Prostate gland (tissue), 2 donors: ENCODE measurements at regions not wholly inside any gene's neighbourhood (a gene's known extent, or its start where the extent isn't known, plus 50 kb on each side); places are given as distances from the start of the nearest gene placed in this dataset.

Experiments used
- DNase-seq: peaks from one replicate; pipeline ENCODE4 v3.0.0-alpha.2; 2019; ENCODE audit warnings: low spot score
- H3K27ac ChIP-seq, 2 donors: fragments of 200-600 bp; sonication (generic); 2 replicates each; pipeline ENCODE4 v1.5.1; 2017 to 2019
- H3K27me3 ChIP-seq: fragments of 200-600 bp; sonication (generic); replicated peaks from 2 replicates; pipeline ENCODE4 v1.5.1; 2019; ENCODE audit not compliant: insufficient read depth
- H3K36me3 ChIP-seq, 2 donors: fragments of 200-600 bp; sonication (generic); 1 replicate in 1 of 2; 2 replicates in 1 of 2; pipeline versions ENCODE4 v1.5.1 to v1.8.1; 2017 to 2019
- H3K4me1 ChIP-seq: fragments of 200-600 bp; sonication (generic); replicated peaks from 2 replicates; pipeline ENCODE4 v1.5.1; 2019
- H3K4me3 ChIP-seq, 2 donors: fragments of 200-600 bp; sonication (generic); 2 replicates each; pipeline ENCODE4 v1.5.1; 2017 to 2019
- H3K9me3 ChIP-seq: fragments of 200-600 bp; sonication (generic); 2 replicates; pipeline ENCODE4 v1.5.1; 2017
- CTCF ChIP-seq, 4 experiments: fragments of 200-600 bp in 2 of 4; fragments of 450-650 bp in 2 of 4; sonication (generic) in 2 of 4; IDR thresholded peaks; 1 replicate in 3 of 4; 2 replicates in 1 of 4; pipeline ENCODE4 v1.5.1; 2016 to 2019; ENCODE audit warnings: antibody characterized with exemption in 4 of 4, mild to moderate bottlenecking in 2 of 4, moderate library complexity in 2 of 4
- POLR2A ChIP-seq: fragments of 450-650 bp; IDR thresholded peaks from one replicate; pipeline ENCODE4 v1.6.1; 2016; ENCODE audit warnings: antibody characterized with exemption, mild to moderate bottlenecking
- POLR2AphosphoS5 ChIP-seq: sonication (generic); formaldehyde crosslinking; IDR thresholded peaks from one replicate; pipeline ENCODE4 v1.6.1; 2017; ENCODE audit warnings: antibody characterized with exemption
- WGBS: methylation state at CpG from one replicate; pipeline ENCODE4 v1.1.5; 2018; 5-methylcytosine and 5-hydroxymethylcytosine counted together
- intact Hi-C: fragments of 100-400 bp; cut with DNase I; formaldehyde crosslinking; loops from one replicate; pipeline ENCODE4 v1.14.2; 2022

GRCh38 chr13:103196356-103196755, 130.1 kb upstream of the SLC10A2 start:
- H3K27me3 ChIP-seq = no peaks in the 10 kb centered on the region
- no peak overlapping the region for H3K4me3 ChIP-seq
- no peaks in the 10 kb centered on the region for H3K36me3 ChIP-seq
- no peaks in the 10 kb centered on the region for H3K4me1 ChIP-seq
- WGBS = 64% methylated on average over 3 of the region's 3 CpGs
- TF ChIP-seq CTCF (IDR thresholded peaks at IDR 0.05) (no peak), POLR2AphosphoS5 (no peak), POLR2A (no peak)
- H3K9me3 ChIP-seq = no peaks in the 10 kb centered on the region
- H3K27ac ChIP-seq = no peak overlapping the region
- intact Hi-C loops = no loop called here
- no peak for DNase-seq

- Histone ChIP-seq H3K9me3 (no peaks in the 10 kb centered on the region), H3K36me3 (no peaks in the 10 kb centered on the region), H3K27ac (no peak overlapping the region), H3K27me3 (no peaks in the 10 kb centered on the region), H3K4me3 (no peak overlapping the region), H3K4me1 (no peaks in the 10 kb centered on the region)
- no peak for DNase-seq
- WGBS = 58% methylated on average over 1 of the region's 1 CpG
- intact Hi-C loops = no loop called here
- TF ChIP-seq CTCF (IDR thresholded peaks at IDR 0.05) (no peak), POLR2A (no peak), POLR2AphosphoS5 (no peak)
Measured at GRCh38 chr13:103195762-103196161, 129.5 kb upstream of the SLC10A2 start.

GRCh38 chr13:103194871-103195270, 128.7 kb upstream of the SLC10A2 start:
- WGBS = 73% methylated on average over 2 of the region's 2 CpGs
- H3K27me3 ChIP-seq = no peaks in the 10 kb centered on the region
- no peak for DNase-seq
- intact Hi-C loops = no loop called here
- no peaks in the 10 kb centered on the region for H3K36me3 ChIP-seq
- TF ChIP-seq POLR2AphosphoS5 = no peak
- TF ChIP-seq POLR2A = no peak
- TF ChIP-seq CTCF (IDR thresholded peaks at IDR 0.05) = no peak
- H3K27ac ChIP-seq = no peak overlapping the region
- H3K9me3 ChIP-seq = no peaks in the 10 kb centered on the region
- H3K4me3 ChIP-seq = no peak overlapping the region
- no peaks in the 10 kb centered on the region for H3K4me1 ChIP-seq

GRCh38 chr13:103192511-103193135, 126.4 kb upstream of the SLC10A2 start:
- TF ChIP-seq POLR2AphosphoS5 = no peak
- no peak for TF ChIP-seq CTCF (IDR thresholded peaks at IDR 0.05)
- TF ChIP-seq POLR2A = no peak
- no peak for DNase-seq
- H3K4me1 ChIP-seq = no peaks in the 10 kb centered on the region
- intact Hi-C loops = no loop called here
- WGBS = 100% methylated on average over 1 of the region's 1 CpG
- H3K4me3 ChIP-seq = no peak overlapping the region
- H3K27ac ChIP-seq = no peak overlapping the region
- no peaks in the 10 kb centered on the region for H3K9me3 ChIP-seq
- H3K36me3 ChIP-seq = no peaks in the 10 kb centered on the region
- no peaks in the 10 kb centered on the region for H3K27me3 ChIP-seq

GRCh38 chr13:103190841-103191240, 124.6 kb upstream of the SLC10A2 start:
- TF ChIP-seq POLR2A = no peak
- TF ChIP-seq CTCF (IDR thresholded peaks at IDR 0.05) = no peak
- TF ChIP-seq POLR2AphosphoS5 = no peak
- H3K27me3 ChIP-seq = no peaks in the 10 kb centered on the region
- no peaks in the 10 kb centered on the region for H3K4me1 ChIP-seq
- no peak overlapping the region for H3K27ac ChIP-seq
- DNase-seq = no peak
- intact Hi-C loops = no loop called here
- 91% methylated on average over 1 of the region's 1 CpG for WGBS
- H3K9me3 ChIP-seq = no peaks in the 10 kb centered on the region
- no peaks in the 10 kb centered on the region for H3K36me3 ChIP-seq
- H3K4me3 ChIP-seq = no peak overlapping the region
